ENCODE measurements at regions not wholly inside any gene's neighbourhood (a gene's known extent, or its start where the extent isn't known, plus 50 kb on each side); places are given as distances from the start of the nearest gene placed in this dataset.

- 0 to 70% (median 47%) methylated on average over 1 to 4 of the region's 4 CpGs; no CpG with 5 or more reads in 1 of the 10 experiments for WGBS, 10 experiments
- in situ Hi-C loops (cut with MboI; ENCODE audit: low pct_unique_long_range_greater_than_20kb in 2 of 9, low sequenced_read_pairs in 9 of 9, unreplicated experiment in 9 of 9): no loop called here
- ATAC-seq (replicated peaks in 6 of 8): no peak
- Histone ChIP-seq H3K4me3 (no peak overlapping the region), H3K4me1 (replicated peaks in 1 of 2) (no peaks in the 10 kb centered on the region), H3K27ac (no peak overlapping the region)
These were observed 495.6 kb downstream of the SLITRK6 start for GRCh38 chr13:85303630-85304029.

GRCh38 chr13:85298387-85298924 is 500.8 kb downstream of the SLITRK6 start:
- 0 to 100% (median 90%) methylated on average over 1 of the region's 1 CpG for WGBS, 10 experiments
- Histone ChIP-seq H3K4me3 (no peak overlapping the region), H3K27ac (no peak overlapping the region), H3K4me1 (replicated peaks in 1 of 2) (no peaks in the 10 kb centered on the region)
- in situ Hi-C loops (cut with MboI; ENCODE audit: low pct_unique_long_range_greater_than_20kb in 2 of 9, low sequenced_read_pairs in 9 of 9, unreplicated experiment in 9 of 9): no loop called here
- ATAC-seq (replicated peaks in 6 of 8): no peak

GRCh38 chr13:85288698-85289097 is 510.5 kb downstream of the SLITRK6 start:
- no peak overlapping the region for H3K4me3 ChIP-seq
- in situ Hi-C loops (cut with MboI; ENCODE audit: low pct_unique_long_range_greater_than_20kb in 2 of 9, low sequenced_read_pairs in 9 of 9, unreplicated experiment in 9 of 9): no loop called here
- H3K27ac ChIP-seq: no peak overlapping the region
- 100% methylated on average over 1 of the region's 1 CpG; no CpG with 5 or more reads in 9 of the 10 experiments for WGBS, 10 experiments
- H3K4me1 ChIP-seq (replicated peaks in 1 of 2): no peaks in the 10 kb centered on the region
- ATAC-seq (replicated peaks in 6 of 8): no peak

GRCh38 chr13:85287528-85287927 is 511.7 kb downstream of the SLITRK6 start:
- no peak overlapping the region for H3K27ac ChIP-seq
- in situ Hi-C loops (cut with MboI; ENCODE audit: low pct_unique_long_range_greater_than_20kb in 2 of 9, low sequenced_read_pairs in 9 of 9, unreplicated experiment in 9 of 9): no loop called here
- no peak for ATAC-seq (replicated peaks in 6 of 8)
- no peak overlapping the region for H3K4me3 ChIP-seq
- no peaks in the 10 kb centered on the region for H3K4me1 ChIP-seq (replicated peaks in 1 of 2)

GRCh38 chr13:85286081-85286480 is 513.1 kb downstream of the SLITRK6 start:
- Histone ChIP-seq H3K4me3 (no peak overlapping the region), H3K4me1 (replicated peaks in 1 of 2) (no peaks in the 10 kb centered on the region), H3K27ac (no peak overlapping the region)
- in situ Hi-C loops (cut with MboI; ENCODE audit: low pct_unique_long_range_greater_than_20kb in 2 of 9, low sequenced_read_pairs in 9 of 9, unreplicated experiment in 9 of 9): no loop called here
- no peak for ATAC-seq (replicated peaks in 6 of 8)
- 0 to 100% (median 94%) methylated on average over 1 of the region's 1 CpG; no CpG with 5 or more reads in 2 of the 10 experiments for WGBS, 10 experiments

GRCh38 chr13:85284349-85284748 is 514.9 kb downstream of the SLITRK6 start:
- H3K4me1 ChIP-seq (replicated peaks in 1 of 2): no peaks in the 10 kb centered on the region
- ATAC-seq (replicated peaks in 6 of 8): no peak
- H3K27ac ChIP-seq: no peak overlapping the region
- 0 to 100% (median 78%) methylated on average over 1 to 2 of the region's 2 CpGs for WGBS, 10 experiments
- in situ Hi-C loops (cut with MboI; ENCODE audit: low pct_unique_long_range_greater_than_20kb in 2 of 9, low sequenced_read_pairs in 9 of 9, unreplicated experiment in 9 of 9): no loop called here
- no peak overlapping the region for H3K4me3 ChIP-seq

GRCh38 chr13:85283408-85283807 is 515.8 kb downstream of the SLITRK6 start:
- Histone ChIP-seq H3K27ac (no peak overlapping the region), H3K4me1 (replicated peaks in 1 of 2) (no peaks in the 10 kb centered on the region), H3K4me3 (no peak overlapping the region)
- ATAC-seq (replicated peaks in 6 of 8): no peak
- in situ Hi-C loops (cut with MboI; ENCODE audit: low pct_unique_long_range_greater_than_20kb in 2 of 9, low sequenced_read_pairs in 9 of 9, unreplicated experiment in 9 of 9): no loop called here

- in situ Hi-C loops (cut with MboI; ENCODE audit: low pct_unique_long_range_greater_than_20kb in 2 of 9, low sequenced_read_pairs in 9 of 9, unreplicated experiment in 9 of 9): no loop called here
These were observed 516.3 kb downstream of the SLITRK6 start for GRCh38 chr13:85282876-85283275.

GRCh38 chr13:85278851-85279250 is 520.4 kb downstream of the SLITRK6 start:
- Histone ChIP-seq H3K27ac (no peak overlapping the region), H3K4me3 (no peak overlapping the region), H3K4me1 (replicated peaks in 1 of 2) (no peaks in the 10 kb centered on the region)
- in situ Hi-C loops (cut with MboI; ENCODE audit: low pct_unique_long_range_greater_than_20kb in 2 of 9, low sequenced_read_pairs in 9 of 9, unreplicated experiment in 9 of 9): no loop called here
- no peak for ATAC-seq (replicated peaks in 6 of 8)
- 0 to 95% (median 68%) methylated on average over 1 to 2 of the region's 2 CpGs for WGBS, 10 experiments

More at GRCh38 chr13:85282876-85283275, 516.3 kb downstream of the SLITRK6 start:
- no peak for ATAC-seq (replicated peaks in 6 of 8)
- Histone ChIP-seq H3K27ac (no peak overlapping the region), H3K4me3 (no peak overlapping the region), H3K4me1 (replicated peaks in 1 of 2) (no peaks in the 10 kb centered on the region)
- 10 to 85% (median 83%) methylated on average over 2 of the region's 2 CpGs; no CpG with 5 or more reads in 7 of the 10 experiments for WGBS, 10 experiments

GRCh38 chr13:85277748-85278147 is 521.5 kb downstream of the SLITRK6 start:
- H3K4me1 ChIP-seq (replicated peaks in 1 of 2): no peaks in the 10 kb centered on the region
- WGBS, 10 experiments: 0 to 100% (median 82%) methylated on average over 1 of the region's 1 CpG; no CpG with 5 or more reads in 3 of the 10 experiments
- peak in 3 of 8 experiments; percentile 21 to 74 (median 72) for ATAC-seq (replicated peaks in 6 of 8)
- no peak overlapping the region for H3K27ac ChIP-seq
- in situ Hi-C loops (cut with MboI; ENCODE audit: low pct_unique_long_range_greater_than_20kb in 2 of 9, low sequenced_read_pairs in 9 of 9, unreplicated experiment in 9 of 9): no loop called here
- no peak overlapping the region for H3K4me3 ChIP-seq

- Histone ChIP-seq H3K4me1 (replicated peaks in 1 of 2) (no peaks in the 10 kb centered on the region), H3K4me3 (no peak overlapping the region), H3K27ac (no peak overlapping the region)
- in situ Hi-C loops (cut with MboI; ENCODE audit: low pct_unique_long_range_greater_than_20kb in 2 of 9, low sequenced_read_pairs in 9 of 9, unreplicated experiment in 9 of 9): no loop called here
- 17 to 86% methylated on average over 1 to 2 of the region's 2 CpGs; no CpG with 5 or more reads in 8 of the 10 experiments for WGBS, 10 experiments
- ATAC-seq (replicated peaks in 6 of 8): no peak
These were observed 532.4 kb downstream of the SLITRK6 start for GRCh38 chr13:85266771-85267170.

GRCh38 chr13:85266331-85266730 is 532.9 kb downstream of the SLITRK6 start:
- in situ Hi-C loops (cut with MboI; ENCODE audit: low pct_unique_long_range_greater_than_20kb in 2 of 9, low sequenced_read_pairs in 9 of 9, unreplicated experiment in 9 of 9): no loop called here
- Histone ChIP-seq H3K4me1 (replicated peaks in 1 of 2) (no peaks in the 10 kb centered on the region), H3K4me3 (no peak overlapping the region), H3K27ac (no peak overlapping the region)
- ATAC-seq (replicated peaks in 6 of 8): peak in 1 of 8 experiments; percentile 29
- 0 to 100% (median 88%) methylated on average over 1 of the region's 1 CpG; no CpG with 5 or more reads in 5 of the 10 experiments for WGBS, 10 experiments

GRCh38 chr13:85265296-85265695 is 533.9 kb downstream of the SLITRK6 start:
- WGBS, 10 experiments: 9 to 100% (median 94%) methylated on average over 1 to 3 of the region's 3 CpGs; no CpG with 5 or more reads in 1 of the 10 experiments

GRCh38 chr13:85262499-85262898 is 536.7 kb downstream of the SLITRK6 start:
- in situ Hi-C loops (cut with MboI; ENCODE audit: low pct_unique_long_range_greater_than_20kb in 2 of 9, low sequenced_read_pairs in 9 of 9, unreplicated experiment in 9 of 9): no loop called here
- 8 to 100% (median 77%) methylated on average over 1 to 2 of the region's 2 CpGs for WGBS, 10 experiments
- H3K4me1 ChIP-seq (replicated peaks in 1 of 2): no peaks in the 10 kb centered on the region
- peak in 1 of 8 experiments; percentile 64 for ATAC-seq (replicated peaks in 6 of 8)
- H3K27ac ChIP-seq: no peak overlapping the region
- H3K4me3 ChIP-seq: no peak overlapping the region

More at GRCh38 chr13:85265296-85265695, 533.9 kb downstream of the SLITRK6 start:
- no peak overlapping the region for H3K27ac ChIP-seq
- H3K4me1 ChIP-seq (replicated peaks in 1 of 2): no peaks in the 10 kb centered on the region
- in situ Hi-C loops (cut with MboI; ENCODE audit: low pct_unique_long_range_greater_than_20kb in 2 of 9, low sequenced_read_pairs in 9 of 9, unreplicated experiment in 9 of 9): no loop called here
- no peak overlapping the region for H3K4me3 ChIP-seq
- ATAC-seq (replicated peaks in 6 of 8): no peak

All from motor neuron (in vitro differentiated cells).